NCI-H2227 (cell line): ENCODE measurements at regions not wholly inside any gene's neighbourhood (a gene's known extent, or its start where the extent isn't known, plus 50 kb on each side); places are given as distances from the start of the nearest gene placed in this dataset.
"Not testable (repeated sequence)": the region's sequence is repeated elsewhere in the genome, so short reads cannot be mapped to it uniquely, and the experiment has no call there.

Experiments
- DNase-seq: peaks from one replicate; lab custom pipeline; 2025; ENCODE audit not compliant: unreplicated experiment; lab: John Stamatoyannopoulos, UW

GRCh38 chr13:21875116-21875515 lies 204.2 kb downstream of the FGF9 start:
- DNase-seq = no peak

GRCh38 chr13:21879263-21879914 lies 208.5 kb downstream of the FGF9 start:
- no peak for DNase-seq

- DNase-seq = no peak
Measured at GRCh38 chr13:21882766-21883165, 211.9 kb downstream of the FGF9 start.

- no peak for DNase-seq
Measured at GRCh38 chr13:21883713-21884112, 212.8 kb downstream of the FGF9 start.

GRCh38 chr13:21884299-21884909 lies 213.5 kb downstream of the FGF9 start:
- DNase-seq = no peak

GRCh38 chr13:21884965-21885567 lies 214.2 kb downstream of the FGF9 start:
- no peak for DNase-seq

GRCh38 chr13:21885714-21886224 lies 214.9 kb downstream of the FGF9 start:
- DNase-seq = no peak

- DNase-seq = no peak
Measured at GRCh38 chr13:21889651-21890050, 218.8 kb downstream of the FGF9 start.

- not testable (repeated sequence) for DNase-seq
Measured at GRCh38 chr13:21890220-21890619, 219.3 kb downstream of the FGF9 start.

- DNase-seq = no peak
Measured at GRCh38 chr13:21894091-21894490, 223.2 kb downstream of the FGF9 start.

GRCh38 chr13:21894703-21895699 lies 224.1 kb downstream of the FGF9 start:
- DNase-seq = no peak

- DNase-seq = no peak
Measured at GRCh38 chr13:21895779-21896178, 224.9 kb downstream of the FGF9 start.

GRCh38 chr13:21897161-21897560 lies 226.3 kb downstream of the FGF9 start:
- DNase-seq = no peak

GRCh38 chr13:21898459-21898858 lies 227.6 kb downstream of the FGF9 start:
- no peak for DNase-seq

GRCh38 chr13:21898945-21899344 lies 228.1 kb downstream of the FGF9 start:
- DNase-seq = no peak

- DNase-seq = no peak
Measured at GRCh38 chr13:21901336-21901735, 230.5 kb downstream of the FGF9 start.

GRCh38 chr13:21901811-21902708 lies 231.2 kb downstream of the FGF9 start:
- DNase-seq = no peak

GRCh38 chr13:21902709-21903098 lies 231.8 kb downstream of the FGF9 start:
- no peak for DNase-seq

GRCh38 chr13:21905486-21905885 lies 234.6 kb downstream of the FGF9 start:
- no peak for DNase-seq

- no peak for DNase-seq
Measured at GRCh38 chr13:21909331-21909730, 238.5 kb downstream of the FGF9 start.
